ENCODE measurements at regions not wholly inside any gene's neighbourhood (a gene's known extent, or its start where the extent isn't known, plus 50 kb on each side); places are given as distances from the start of the nearest gene placed in this dataset.

DNA sequence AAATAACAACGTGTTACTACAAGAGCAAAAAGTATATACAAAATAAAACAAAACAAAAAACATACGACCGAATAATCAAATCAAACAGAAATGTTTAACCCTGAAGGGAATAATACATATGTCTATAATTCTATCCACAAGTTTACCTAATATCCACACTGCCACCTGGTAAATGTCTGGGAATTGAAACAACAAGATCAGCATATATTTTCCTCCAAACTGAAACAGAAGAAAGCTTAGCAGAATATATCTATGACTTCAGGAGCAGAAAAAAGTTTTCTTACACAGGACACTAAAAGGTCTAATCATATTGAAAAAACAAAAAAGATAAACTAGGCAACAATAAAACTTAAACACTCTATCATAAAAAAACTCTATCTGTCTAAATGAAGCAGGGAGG is 404.0 kb downstream of the CDH11 start:
- TF ChIP-seq, protein P1, sequence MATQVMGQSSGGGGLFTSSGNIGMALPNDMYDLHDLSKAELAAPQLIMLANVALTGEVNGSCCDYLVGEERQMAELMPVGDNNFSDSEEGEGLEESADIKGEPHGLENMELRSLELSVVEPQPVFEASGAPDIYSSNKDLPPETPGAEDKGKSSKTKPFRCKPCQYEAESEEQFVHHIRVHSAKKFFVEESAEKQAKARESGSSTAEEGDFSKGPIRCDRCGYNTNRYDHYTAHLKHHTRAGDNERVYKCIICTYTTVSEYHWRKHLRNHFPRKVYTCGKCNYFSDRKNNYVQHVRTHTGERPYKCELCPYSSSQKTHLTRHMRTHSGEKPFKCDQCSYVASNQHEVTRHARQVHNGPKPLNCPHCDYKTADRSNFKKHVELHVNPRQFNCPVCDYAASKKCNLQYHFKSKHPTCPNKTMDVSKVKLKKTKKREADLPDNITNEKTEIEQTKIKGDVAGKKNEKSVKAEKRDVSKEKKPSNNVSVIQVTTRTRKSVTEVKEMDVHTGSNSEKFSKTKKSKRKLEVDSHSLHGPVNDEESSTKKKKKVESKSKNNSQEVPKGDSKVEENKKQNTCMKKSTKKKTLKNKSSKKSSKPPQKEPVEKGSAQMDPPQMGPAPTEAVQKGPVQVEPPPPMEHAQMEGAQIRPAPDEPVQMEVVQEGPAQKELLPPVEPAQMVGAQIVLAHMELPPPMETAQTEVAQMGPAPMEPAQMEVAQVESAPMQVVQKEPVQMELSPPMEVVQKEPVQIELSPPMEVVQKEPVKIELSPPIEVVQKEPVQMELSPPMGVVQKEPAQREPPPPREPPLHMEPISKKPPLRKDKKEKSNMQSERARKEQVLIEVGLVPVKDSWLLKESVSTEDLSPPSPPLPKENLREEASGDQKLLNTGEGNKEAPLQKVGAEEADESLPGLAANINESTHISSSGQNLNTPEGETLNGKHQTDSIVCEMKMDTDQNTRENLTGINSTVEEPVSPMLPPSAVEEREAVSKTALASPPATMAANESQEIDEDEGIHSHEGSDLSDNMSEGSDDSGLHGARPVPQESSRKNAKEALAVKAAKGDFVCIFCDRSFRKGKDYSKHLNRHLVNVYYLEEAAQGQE (IDR thresholded peaks at IDR 0.05; ENCODE audit: insufficient read depth in 1 of 2, low read depth in 2 of 2, low read length in 2 of 2) = no peak
- TF ChIP-seq SIN3A (IDR thresholded peaks at IDR 0.05; ENCODE audit: borderline replicate concordance, insufficient read depth, low read length) = no peak
- no peak for TF ChIP-seq POLR2AphosphoS5 (IDR thresholded peaks at IDR 0.05; ENCODE audit: low read depth, low read length)
- no peak for TF ChIP-seq FOXP2 (optimal IDR thresholded peaks at IDR 0.05; ENCODE audit: borderline replicate concordance, extremely low read depth, extremely low read length, insufficient read depth)
- no peak for TF ChIP-seq TAF1 (IDR thresholded peaks at IDR 0.05; ENCODE audit: borderline replicate concordance, insufficient read depth, low read length)

DNA sequence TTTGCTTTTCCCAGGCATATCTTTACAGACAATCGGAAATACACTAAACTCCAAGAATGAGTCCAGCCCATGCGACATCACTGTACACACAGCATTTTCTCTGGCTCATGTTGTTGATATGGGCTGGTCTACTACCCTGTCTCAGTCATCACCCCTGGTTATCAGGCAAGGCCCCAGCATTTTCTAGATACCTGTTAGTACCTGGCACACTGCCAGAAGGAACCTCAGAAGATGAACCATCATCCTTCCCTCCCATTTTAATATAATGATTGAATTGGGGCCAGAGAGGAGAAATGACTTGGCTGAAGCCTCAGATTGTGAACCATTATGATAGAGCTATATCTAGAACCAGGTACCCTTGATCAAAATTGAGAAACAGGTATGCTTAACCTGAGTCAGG is 406.2 kb downstream of the CDH11 start:
- TF ChIP-seq, protein P1 (IDR thresholded peaks at IDR 0.05; ENCODE audit: insufficient read depth in 1 of 2, low read depth in 2 of 2, low read length in 2 of 2) = no peak
- TF ChIP-seq SIN3A (IDR thresholded peaks at IDR 0.05; ENCODE audit: borderline replicate concordance, insufficient read depth, low read length) (no peak), POLR2AphosphoS5 (IDR thresholded peaks at IDR 0.05; ENCODE audit: low read depth, low read length) (no peak), FOXP2 (optimal IDR thresholded peaks at IDR 0.05; ENCODE audit: borderline replicate concordance, extremely low read depth, extremely low read length, insufficient read depth) (no peak), TAF1 (IDR thresholded peaks at IDR 0.05; ENCODE audit: borderline replicate concordance, insufficient read depth, low read length) (no peak)

DNA sequence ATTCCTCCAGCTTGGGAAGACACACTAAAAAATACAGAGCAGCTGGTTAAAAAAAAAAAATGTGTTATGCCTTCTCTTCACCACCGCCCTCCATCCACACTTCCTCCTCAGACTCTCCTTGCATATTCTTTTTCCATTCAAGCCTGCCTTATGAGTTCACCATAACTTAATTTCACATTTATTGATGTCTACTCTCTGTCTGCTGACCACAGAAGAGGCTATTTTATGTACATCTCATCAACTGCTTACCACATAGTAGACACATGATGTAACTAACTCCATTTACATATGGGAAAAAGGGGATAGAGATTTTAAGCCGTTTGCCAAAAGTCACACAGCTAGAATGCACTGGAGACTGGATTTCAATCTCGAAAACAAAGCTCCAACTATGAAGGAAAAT is 409.8 kb downstream of the CDH11 start:
- TF ChIP-seq TAF1 (IDR thresholded peaks at IDR 0.05; ENCODE audit: borderline replicate concordance, insufficient read depth, low read length) (no peak), SIN3A (IDR thresholded peaks at IDR 0.05; ENCODE audit: borderline replicate concordance, insufficient read depth, low read length) (no peak), POLR2AphosphoS5 (IDR thresholded peaks at IDR 0.05; ENCODE audit: low read depth, low read length) (no peak), FOXP2 (optimal IDR thresholded peaks at IDR 0.05; ENCODE audit: borderline replicate concordance, extremely low read depth, extremely low read length, insufficient read depth) (no peak)
- TF ChIP-seq, protein P1 (IDR thresholded peaks at IDR 0.05; ENCODE audit: insufficient read depth in 1 of 2, low read depth in 2 of 2, low read length in 2 of 2) = no peak

DNA sequence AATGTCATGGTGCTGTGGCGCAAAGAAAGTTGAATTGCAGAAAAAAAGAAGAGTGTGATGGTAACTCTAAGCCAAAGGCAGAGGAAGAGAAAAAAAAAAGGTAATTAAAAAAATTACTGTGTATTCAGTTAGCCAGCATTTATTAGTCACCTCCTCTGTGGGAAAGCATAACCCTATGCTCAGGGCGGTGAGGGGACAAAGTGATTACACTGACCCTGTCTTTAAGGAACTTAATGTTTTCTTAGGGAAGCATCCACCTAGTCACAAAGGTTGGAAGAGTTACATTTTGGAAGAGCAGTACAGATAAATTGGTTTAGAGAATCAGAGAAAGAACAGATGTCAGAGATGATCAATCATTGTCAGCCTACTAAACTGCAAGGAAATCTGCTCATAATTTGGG is 410.3 kb downstream of the CDH11 start:
- no peak for TF ChIP-seq SIN3A (IDR thresholded peaks at IDR 0.05; ENCODE audit: borderline replicate concordance, insufficient read depth, low read length)
- no peak for TF ChIP-seq TAF1 (IDR thresholded peaks at IDR 0.05; ENCODE audit: borderline replicate concordance, insufficient read depth, low read length)

DNA sequence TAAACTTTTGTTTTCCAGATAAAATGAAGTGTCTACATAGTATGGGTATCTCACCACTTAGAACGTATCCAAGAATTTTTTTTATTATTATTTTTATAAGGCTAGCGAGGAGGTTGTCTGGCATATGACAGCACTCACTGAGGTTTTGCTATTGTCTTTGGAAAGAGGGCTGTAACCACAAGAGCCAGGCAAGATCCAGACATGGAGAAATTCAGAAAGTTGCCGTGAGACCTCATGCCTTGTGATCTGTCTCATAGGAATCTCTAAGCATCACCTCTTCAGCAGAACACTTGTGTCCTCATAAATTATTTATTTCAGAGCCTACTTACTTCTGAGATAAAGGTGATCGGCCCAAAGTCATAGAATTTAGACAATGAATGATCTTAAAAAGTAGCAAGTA is 410.8 kb downstream of the CDH11 start:
- no peak for TF ChIP-seq SIN3A (IDR thresholded peaks at IDR 0.05; ENCODE audit: borderline replicate concordance, insufficient read depth, low read length)
- no peak for TF ChIP-seq TAF1 (IDR thresholded peaks at IDR 0.05; ENCODE audit: borderline replicate concordance, insufficient read depth, low read length)
- TF ChIP-seq, protein P1 (IDR thresholded peaks at IDR 0.05; ENCODE audit: insufficient read depth in 1 of 2, low read depth in 2 of 2, low read length in 2 of 2) = no peak
- no peak for TF ChIP-seq POLR2AphosphoS5 (IDR thresholded peaks at IDR 0.05; ENCODE audit: low read depth, low read length)
- TF ChIP-seq FOXP2 (optimal IDR thresholded peaks at IDR 0.05; ENCODE audit: borderline replicate concordance, extremely low read depth, extremely low read length, insufficient read depth) = no peak

All from PFSK-1 (cell line).